ENCODE measurements at regions not wholly inside any gene's neighbourhood (a gene's known extent, or its start where the extent isn't known, plus 50 kb on each side); places are given as distances from the start of the nearest gene placed in this dataset.

DNA sequence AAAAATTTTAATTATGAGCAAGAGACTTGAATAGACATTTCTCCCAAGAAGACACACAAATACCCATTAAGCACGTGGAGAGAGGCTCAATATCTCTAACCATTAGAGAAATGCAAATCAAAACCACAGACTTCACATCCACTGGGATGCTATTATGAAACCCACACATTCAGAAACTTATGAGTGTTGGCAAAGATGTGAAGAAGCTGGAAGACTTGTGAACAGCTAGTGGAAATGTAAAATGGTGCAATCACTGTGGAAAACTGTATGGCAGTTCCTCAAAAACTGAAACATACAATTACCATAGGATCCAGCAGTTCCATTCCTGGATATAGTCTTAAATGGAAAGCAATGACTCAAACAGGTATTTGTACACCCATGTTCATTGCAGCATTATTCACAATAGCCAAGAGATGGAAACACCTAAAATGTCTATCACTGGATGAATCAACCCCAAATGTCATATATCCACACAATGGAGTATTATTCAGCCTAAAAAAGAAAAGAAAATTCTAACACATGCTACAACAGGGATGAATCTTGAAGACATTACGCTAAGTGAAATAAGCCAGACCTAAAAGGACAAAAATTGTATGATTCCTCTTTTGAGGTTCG is 53.5 kb upstream of the FRMD4A start:
- CTCF ChIA-PET, result no interaction called here
- TF ChIP-seq EZH2 (IDR thresholded peaks at IDR 0.05; ENCODE audit: borderline replicate concordance, insufficient read depth, low read depth, low read length, poor library complexity, severe bottlenecking), result no peak
- TF ChIP-seq, protein P1, sequence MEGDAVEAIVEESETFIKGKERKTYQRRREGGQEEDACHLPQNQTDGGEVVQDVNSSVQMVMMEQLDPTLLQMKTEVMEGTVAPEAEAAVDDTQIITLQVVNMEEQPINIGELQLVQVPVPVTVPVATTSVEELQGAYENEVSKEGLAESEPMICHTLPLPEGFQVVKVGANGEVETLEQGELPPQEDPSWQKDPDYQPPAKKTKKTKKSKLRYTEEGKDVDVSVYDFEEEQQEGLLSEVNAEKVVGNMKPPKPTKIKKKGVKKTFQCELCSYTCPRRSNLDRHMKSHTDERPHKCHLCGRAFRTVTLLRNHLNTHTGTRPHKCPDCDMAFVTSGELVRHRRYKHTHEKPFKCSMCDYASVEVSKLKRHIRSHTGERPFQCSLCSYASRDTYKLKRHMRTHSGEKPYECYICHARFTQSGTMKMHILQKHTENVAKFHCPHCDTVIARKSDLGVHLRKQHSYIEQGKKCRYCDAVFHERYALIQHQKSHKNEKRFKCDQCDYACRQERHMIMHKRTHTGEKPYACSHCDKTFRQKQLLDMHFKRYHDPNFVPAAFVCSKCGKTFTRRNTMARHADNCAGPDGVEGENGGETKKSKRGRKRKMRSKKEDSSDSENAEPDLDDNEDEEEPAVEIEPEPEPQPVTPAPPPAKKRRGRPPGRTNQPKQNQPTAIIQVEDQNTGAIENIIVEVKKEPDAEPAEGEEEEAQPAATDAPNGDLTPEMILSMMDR (IDR thresholded peaks at IDR 0.05), result no peak
- 100% methylated on average over 3 of the region's 3 CpGs for WGBS (ENCODE audit: insufficient coverage)

DNA sequence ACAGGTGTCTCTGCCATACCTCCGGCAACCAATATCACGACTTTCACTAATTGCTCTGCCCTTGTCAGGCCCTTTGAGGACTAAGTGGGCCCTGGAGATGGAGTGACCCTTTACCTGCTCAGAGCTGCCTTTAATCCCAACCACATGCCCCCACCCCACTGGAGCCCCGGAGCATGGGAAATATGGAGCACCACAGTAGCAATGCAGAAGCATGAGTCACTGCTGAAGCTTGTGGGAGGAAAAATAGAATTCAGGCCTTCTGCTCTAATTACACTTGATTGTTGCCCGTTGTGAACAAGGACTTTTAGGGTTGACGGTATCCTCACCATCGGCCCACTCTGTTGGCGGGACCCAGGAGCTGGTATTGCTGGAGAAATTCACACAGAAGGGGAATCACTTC is 52.5 kb upstream of the FRMD4A start:
- Histone ChIP-seq H3K9me3 (ENCODE audit: control extremely low read depth in 1 of 3, control insufficient read depth in 2 of 3, insufficient read depth in 1 of 3, low read length in 2 of 3) (peaks cover 0 to 3% (median 0%) of the 10 kb centered on the region in 3 donors), H3K9ac (ENCODE audit: low read length) (no peak overlapping the region), H3K4me3 (ENCODE audit: control extremely low read depth in 1 of 5, extremely low read depth in 1 of 5, insufficient read depth in 1 of 5, low read depth in 2 of 5, low read length in 4 of 5) (no peak overlapping the region), H3K27ac (ENCODE audit: low read length in 2 of 2) (no peak overlapping the region), H4K20me1 (ENCODE audit: control insufficient read depth, insufficient read depth, low read length, poor library complexity, severe bottlenecking) (no peaks in the 10 kb centered on the region), H3K4me1 (ENCODE audit: control insufficient read depth in 2 of 2, insufficient read depth in 2 of 2, low read length in 2 of 2) (peaks cover 11 to 20% of the 10 kb centered on the region in 2 donors), H3K79me2 (ENCODE audit: control insufficient read depth, insufficient read depth, low read length) (no peaks in the 10 kb centered on the region), H3K27me3 (replicated peaks in 1 of 4; ENCODE audit: control extremely low read depth in 1 of 4, control insufficient read depth in 3 of 4, insufficient read depth in 4 of 4, low read length in 3 of 4) (peaks cover 0 to 12% (median 0%) of the 10 kb centered on the region in 4 experiments), H2AFZ (ENCODE audit: insufficient read depth, low read depth, low read length, poor library complexity, severe bottlenecking) (no peak overlapping the region), H3K4me2 (replicated peaks; ENCODE audit: low read depth, low read length, poor library complexity, severe bottlenecking) (no peak overlapping the region), H3K36me3 (replicated peaks in 1 of 2; ENCODE audit: control extremely low read depth in 1 of 2, control insufficient read depth in 1 of 2, extremely low read depth in 1 of 2, insufficient read depth in 2 of 2, low read length in 1 of 2) (no peaks in the 10 kb centered on the region)
- ChIA-PET POLR2A (no interaction called here), CTCF (no interaction called here)
- ATAC-seq (ENCODE audit: low read depth), result no peak
- no peak for DNase-seq
- no peak for TF ChIP-seq EZH2 (IDR thresholded peaks at IDR 0.05; ENCODE audit: borderline replicate concordance, insufficient read depth, low read depth, low read length, poor library complexity, severe bottlenecking)
- TF ChIP-seq, protein P1 (IDR thresholded peaks at IDR 0.05), result no peak
- Mint-ChIP-seq H3K4me1 (peaks cover 22% of the 10 kb centered on the region), H3K4me3 (no peak overlapping the region), H3K27ac (no peak overlapping the region), H3K9me3 (ENCODE audit: insufficient read depth) (no peaks in the 10 kb centered on the region), H3K27me3 (peaks cover 33% of the 10 kb centered on the region)
- intact Hi-C loops (cut with micrococcal nuclease), result no loop called here
- 95% methylated on average over 2 of the region's 7 CpGs for WGBS (ENCODE audit: insufficient coverage)

More for the DNA sequence above, 53.5 kb upstream of the FRMD4A start:
- Histone ChIP-seq H3K36me3 (replicated peaks in 1 of 2; ENCODE audit: control extremely low read depth in 1 of 2, control insufficient read depth in 1 of 2, extremely low read depth in 1 of 2, insufficient read depth in 2 of 2, low read length in 1 of 2) (no peaks in the 10 kb centered on the region), H2AFZ (ENCODE audit: insufficient read depth, low read depth, low read length, poor library complexity, severe bottlenecking) (no peak overlapping the region), H3K27ac (ENCODE audit: low read length in 2 of 2) (no peak overlapping the region), H3K4me1 (ENCODE audit: control insufficient read depth in 2 of 2, insufficient read depth in 2 of 2, low read length in 2 of 2) (peaks cover 11 to 20% of the 10 kb centered on the region in 2 donors), H4K20me1 (ENCODE audit: control insufficient read depth, insufficient read depth, low read length, poor library complexity, severe bottlenecking) (no peaks in the 10 kb centered on the region), H3K79me2 (ENCODE audit: control insufficient read depth, insufficient read depth, low read length) (no peaks in the 10 kb centered on the region), H3K4me3 (ENCODE audit: control extremely low read depth in 1 of 5, extremely low read depth in 1 of 5, insufficient read depth in 1 of 5, low read depth in 2 of 5, low read length in 4 of 5) (no peak overlapping the region), H3K27me3 (replicated peaks in 1 of 4; ENCODE audit: control extremely low read depth in 1 of 4, control insufficient read depth in 3 of 4, insufficient read depth in 4 of 4, low read length in 3 of 4) (peaks cover 0 to 7% (median 0%) of the 10 kb centered on the region in 4 experiments), H3K4me2 (replicated peaks; ENCODE audit: low read depth, low read length, poor library complexity, severe bottlenecking) (no peak overlapping the region), H3K9ac (ENCODE audit: low read length) (no peak overlapping the region), H3K9me3 (ENCODE audit: control extremely low read depth in 1 of 3, control insufficient read depth in 2 of 3, insufficient read depth in 1 of 3, low read length in 2 of 3) (peaks cover 0 to 3% (median 0%) of the 10 kb centered on the region in 3 donors)
- no peak for DNase-seq
- Mint-ChIP-seq H3K4me1 (peaks cover 22% of the 10 kb centered on the region), H3K27me3 (peaks cover 27% of the 10 kb centered on the region), H3K9me3 (ENCODE audit: insufficient read depth) (no peaks in the 10 kb centered on the region), H3K4me3 (no peak overlapping the region), H3K27ac (no peak overlapping the region)
- no peak for ATAC-seq (ENCODE audit: low read depth)
- intact Hi-C loops (cut with micrococcal nuclease), result no loop called here
- POLR2A ChIA-PET, result no interaction called here

All from B cell (primary cell).